ENCODE measurements at regions not wholly inside any gene's neighbourhood (a gene's known extent, or its start where the extent isn't known, plus 50 kb on each side); places are given as distances from the start of the nearest gene placed in this dataset.

- Mint-ChIP-seq H3K4me1 (peaks cover 16 to 73% (median 60%) of the 10 kb centered on the region in 7 donors), H3K27ac (peak overlapping the region; percentile 74 to 98 (median 89)), H3K27me3 (no peaks in the 10 kb centered on the region), H3K4me3 (peak overlapping the region; percentile 73 to 93 (median 87)), H3K36me3 (peaks cover 0 to 26% (median 3%) of the 10 kb centered on the region in 5 donors), H3K9me3 (peaks cover 0 to 21% (median 3%) of the 10 kb centered on the region in 11 donors)
- intact Hi-C loops (cut with micrococcal nuclease): loop anchor here (2.0 to 5.0 kb wide), 2 partner anchors 21 to 65 kb away; no protein-coding TSS in a partner anchor
- Histone ChIP-seq H3K27me3 (ENCODE audit: control insufficient read depth in 2 of 2, insufficient read depth in 2 of 2, low read length in 2 of 2) (no peaks in the 10 kb centered on the region), H3K36me3 (ENCODE audit: control insufficient read depth in 2 of 3, insufficient read depth in 3 of 3, low read length in 3 of 3) (no peaks in the 10 kb centered on the region), H3K27ac (ENCODE audit: low read depth, low read length) (peak overlapping the region; percentile 68), H3K4me1 (ENCODE audit: control insufficient read depth in 2 of 2, insufficient read depth in 2 of 2, low read length in 2 of 2) (peaks cover 12 to 23% of the 10 kb centered on the region in 2 donors), H3K9me3 (ENCODE audit: control insufficient read depth in 2 of 3, low read length in 3 of 3) (no peaks in the 10 kb centered on the region), H3K4me3 (ENCODE audit: low read length) (peak overlapping the region; percentile 76)
- POLR2A ChIA-PET: interaction anchor here (0.6 to 4.2 kb wide), 8 partner anchors 12 to 221 kb away, joined by 3 to 40 read pairs (median 4); no protein-coding TSS in a partner anchor
- no peak for ATAC-seq
- CTCF ChIA-PET: interaction anchor here (0.6 kb wide), 1 partner anchor 22 kb away, joined by 4 read pairs; no protein-coding TSS in a partner anchor
- peak in 1 of 9 donors; percentile 16 for DNase-seq
These were observed 252.3 kb downstream of the EFCAB11 start for GRCh38 chr14:89702073-89702875.

DNA sequence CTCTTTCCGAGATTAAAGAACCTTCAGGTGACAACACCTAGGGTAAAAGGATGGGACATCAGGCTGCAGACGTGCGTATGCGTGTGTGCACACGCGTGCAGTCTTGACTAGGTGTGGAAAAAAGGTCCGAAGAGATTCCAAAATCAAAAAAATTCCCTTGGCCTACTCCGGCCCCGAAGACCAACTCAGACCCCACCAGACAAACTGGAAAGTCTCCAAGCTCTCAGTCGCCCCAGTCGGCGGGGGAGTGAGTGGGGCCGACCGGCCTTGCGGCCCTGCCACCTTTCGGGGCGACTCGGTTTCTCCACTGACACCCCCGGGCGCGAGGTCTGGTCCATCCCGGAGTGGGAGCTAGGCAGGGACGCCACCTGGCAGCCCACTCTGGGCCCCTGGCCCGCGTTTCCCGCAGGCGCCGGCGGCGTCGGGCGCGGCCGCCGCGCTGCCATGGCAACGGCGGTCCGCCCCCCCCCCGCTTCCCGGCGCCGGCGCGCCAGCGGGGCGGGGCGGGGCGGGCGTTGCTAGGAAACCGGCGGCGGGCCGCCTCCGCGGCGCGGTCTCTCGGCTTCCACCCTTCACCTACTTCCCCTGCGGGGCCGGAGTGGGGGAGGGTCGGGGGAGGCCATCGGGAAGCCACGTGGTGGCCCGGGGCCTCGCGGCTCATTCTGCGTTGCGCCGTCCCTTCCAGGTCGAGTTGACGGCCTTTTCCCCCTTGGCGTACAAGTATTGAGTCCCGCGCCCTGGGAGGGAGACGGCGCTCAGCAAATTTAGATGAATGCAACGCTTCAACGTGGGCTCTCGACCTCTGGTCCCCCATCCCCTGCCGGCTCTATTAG, 253.1 kb downstream of the EFCAB11 start:
- peak overlapping the region; percentile 75 to 98 (median 89) for H3K27ac Mint-ChIP-seq
- Histone ChIP-seq H3K27me3 (ENCODE audit: control insufficient read depth in 2 of 2, insufficient read depth in 2 of 2, low read length in 2 of 2) (no peaks in the 10 kb centered on the region), H3K27ac (ENCODE audit: low read depth, low read length) (peak overlapping the region; percentile 69), H3K4me1 (ENCODE audit: control insufficient read depth in 2 of 2, insufficient read depth in 2 of 2, low read length in 2 of 2) (peaks cover 12 to 23% of the 10 kb centered on the region in 2 donors), H3K36me3 (ENCODE audit: control insufficient read depth in 2 of 3, insufficient read depth in 3 of 3, low read length in 3 of 3) (no peaks in the 10 kb centered on the region), H3K4me3 (ENCODE audit: low read length) (peak overlapping the region; percentile 76), H3K9me3 (ENCODE audit: control insufficient read depth in 2 of 3, low read length in 3 of 3) (no peaks in the 10 kb centered on the region)
- H3K27me3 Mint-ChIP-seq: no peaks in the 10 kb centered on the region
- DNase-seq (peak; percentile 67 to 88 (median 80)), ATAC-seq (peak; percentile 95)
- POLR2A ChIA-PET: interaction anchor here (0.9 to 4.2 kb wide), 9 partner anchors 10 to 83 kb away, joined by 3 to 40 read pairs (median 4); no protein-coding TSS in a partner anchor
- intact Hi-C loops (cut with micrococcal nuclease): loop anchor here (1.0 to 5.0 kb wide), 9 partner anchors 19 to 285 kb away; partner anchors contain the start of gene FOXN3 (in 2 of the 2)
- peaks cover 16 to 73% (median 59%) of the 10 kb centered on the region in 7 donors for H3K4me1 Mint-ChIP-seq
- peak overlapping the region; percentile 73 to 93 (median 88) for H3K4me3 Mint-ChIP-seq
- H3K9me3 Mint-ChIP-seq: peaks cover 0 to 26% (median 3%) of the 10 kb centered on the region in 11 donors
- CTCF ChIA-PET: interaction anchor here (0.9 kb wide), 1 partner anchor 21 kb away, joined by 3 read pairs; no protein-coding TSS in a partner anchor
- H3K36me3 Mint-ChIP-seq: peaks cover 0 to 26% (median 3%) of the 10 kb centered on the region in 5 donors

DNA sequence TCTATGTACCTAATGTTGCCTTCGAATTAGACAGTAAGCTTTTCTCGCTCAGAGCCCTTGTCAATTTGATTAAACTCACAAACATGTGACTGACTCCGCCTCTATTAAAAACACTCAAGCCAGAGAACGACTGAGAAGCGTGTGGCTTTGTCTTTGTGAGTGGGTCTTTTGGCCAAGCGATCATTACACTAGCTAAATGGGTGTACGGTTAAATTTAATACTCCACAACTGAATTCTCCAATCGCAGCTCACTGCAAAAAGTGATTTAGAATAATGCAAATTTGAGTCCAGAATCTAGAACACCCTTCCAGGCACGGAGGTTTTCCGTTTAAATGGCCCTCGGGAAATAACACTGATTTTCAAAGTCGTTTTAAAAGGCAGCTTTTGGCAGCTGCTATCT, 253.7 kb downstream of the EFCAB11 start:
- Mint-ChIP-seq H3K9me3 (peaks cover 0 to 26% (median 3%) of the 10 kb centered on the region in 11 donors), H3K36me3 (peaks cover 0 to 26% (median 3%) of the 10 kb centered on the region in 5 donors), H3K27ac (peak overlapping the region; percentile 62 to 95 (median 85)), H3K27me3 (no peaks in the 10 kb centered on the region), H3K4me1 (peaks cover 12 to 72% (median 60%) of the 10 kb centered on the region in 7 donors), H3K4me3 (peak overlapping the region; percentile 73 to 89 (median 88))
- Histone ChIP-seq H3K27ac (ENCODE audit: low read depth, low read length) (peak overlapping the region; percentile 69), H3K4me1 (ENCODE audit: control insufficient read depth in 2 of 2, insufficient read depth in 2 of 2, low read length in 2 of 2) (peaks cover 12 to 23% of the 10 kb centered on the region in 2 donors), H3K27me3 (ENCODE audit: control insufficient read depth in 2 of 2, insufficient read depth in 2 of 2, low read length in 2 of 2) (no peaks in the 10 kb centered on the region), H3K4me3 (ENCODE audit: low read length) (peak overlapping the region; percentile 70), H3K9me3 (ENCODE audit: control insufficient read depth in 2 of 3, low read length in 3 of 3) (no peaks in the 10 kb centered on the region), H3K36me3 (ENCODE audit: control insufficient read depth in 2 of 3, insufficient read depth in 3 of 3, low read length in 3 of 3) (no peaks in the 10 kb centered on the region)
- intact Hi-C loops (cut with micrococcal nuclease): loop anchor here (1.0 to 5.0 kb wide), 8 partner anchors 20 to 284 kb away; partner anchors contain the start of gene FOXN3 (in 2 of the 2)
- DNase-seq (no peak), ATAC-seq (no peak)
- POLR2A ChIA-PET: interaction anchor here (0.6 to 4.2 kb wide), 9 partner anchors 10 to 82 kb away, joined by 3 to 40 read pairs (median 3); no protein-coding TSS in a partner anchor
- CTCF ChIA-PET: interaction anchor here (0.9 kb wide), 1 partner anchor 21 kb away, joined by 3 read pairs; no protein-coding TSS in a partner anchor

GRCh38 chr14:89699071-89699470, 255.5 kb downstream of the EFCAB11 start:
- Mint-ChIP-seq H3K9me3 (peaks cover 0 to 23% (median 2%) of the 10 kb centered on the region in 11 donors), H3K27ac (peak overlapping the region in 2 of 9 donors; percentile 17 to 73), H3K36me3 (peaks cover 0 to 21% (median 3%) of the 10 kb centered on the region in 5 donors), H3K27me3 (no peaks in the 10 kb centered on the region), H3K4me3 (no peak overlapping the region), H3K4me1 (peaks cover 11 to 67% (median 62%) of the 10 kb centered on the region in 7 donors)
- intact Hi-C loops (cut with micrococcal nuclease): no loop called here
- H3K9me3 ChIP-seq (ENCODE audit: control insufficient read depth in 2 of 3, low read length in 3 of 3): no peaks in the 10 kb centered on the region
- H3K27me3 ChIP-seq (ENCODE audit: control insufficient read depth in 2 of 2, insufficient read depth in 2 of 2, low read length in 2 of 2): no peaks in the 10 kb centered on the region
- H3K36me3 ChIP-seq (ENCODE audit: control insufficient read depth in 2 of 3, insufficient read depth in 3 of 3, low read length in 3 of 3): no peaks in the 10 kb centered on the region
- no peak for ATAC-seq
- no peak overlapping the region for H3K27ac ChIP-seq (ENCODE audit: low read depth, low read length)
- ChIA-PET POLR2A (interaction anchor here (0.6 to 2.9 kb wide), 4 partner anchors 22 to 602 kb away, joined by 3 to 13 read pairs (median 3); no protein-coding TSS in a partner anchor), CTCF (interaction anchor here (0.5 kb wide), 1 partner anchor 853 kb away, joined by 5 read pairs; no protein-coding TSS in a partner anchor)
- no peak for DNase-seq
- H3K4me3 ChIP-seq (ENCODE audit: low read length): no peak overlapping the region
- peaks cover 12 to 23% of the 10 kb centered on the region in 2 donors for H3K4me1 ChIP-seq (ENCODE audit: control insufficient read depth in 2 of 2, insufficient read depth in 2 of 2, low read length in 2 of 2)

DNA sequence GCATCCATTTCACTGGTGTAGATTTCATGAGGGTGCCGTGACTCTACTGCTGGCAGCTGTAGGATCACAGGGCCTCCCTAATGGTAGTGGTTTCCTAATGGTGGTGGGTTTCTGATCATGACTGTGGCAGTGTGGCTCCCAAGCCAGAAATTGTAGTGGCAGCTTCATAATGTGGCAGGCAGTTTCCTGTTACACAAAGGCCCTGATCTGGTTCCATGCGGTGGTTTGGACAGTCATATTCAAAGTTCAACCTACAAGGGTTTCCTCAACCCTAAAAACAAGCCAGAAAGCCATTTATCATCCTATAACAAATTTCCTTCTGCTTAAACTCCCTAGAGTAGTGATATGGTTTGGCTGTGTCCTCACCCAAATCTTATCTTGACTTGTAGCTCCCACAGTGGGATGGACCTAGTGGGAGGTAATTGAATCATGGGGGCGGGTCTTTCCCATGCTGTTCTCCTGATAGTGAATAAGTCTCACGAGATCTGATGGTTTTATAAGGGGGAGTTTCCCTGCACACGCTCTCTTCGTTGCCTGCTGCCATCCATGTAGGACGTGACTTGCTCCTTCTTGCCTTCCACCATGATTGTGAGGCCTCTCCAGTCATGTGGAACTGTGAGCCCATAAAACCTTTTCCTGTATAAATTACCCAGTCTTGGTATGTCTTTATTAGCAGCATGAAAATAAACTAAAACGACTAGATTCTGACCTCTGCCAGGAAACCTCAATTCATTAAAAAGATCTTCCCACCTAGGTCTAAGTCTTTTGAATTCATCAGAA, 257.1 kb downstream of the EFCAB11 start:
- no peak overlapping the region for H3K4me3 ChIP-seq (ENCODE audit: low read length)
- ChIA-PET CTCF (interaction anchor here (1.1 kb wide), 1 partner anchor 15 kb away, joined by 3 read pairs; no protein-coding TSS in a partner anchor), POLR2A (interaction anchor here (2.9 kb wide), 1 partner anchor 24 kb away, joined by 13 read pairs; no protein-coding TSS in a partner anchor)
- ATAC-seq: no peak
- DNase-seq: no peak
- intact Hi-C loops (cut with micrococcal nuclease): no loop called here
- Mint-ChIP-seq H3K9me3 (peaks cover 0 to 13% (median 0%) of the 10 kb centered on the region in 11 donors), H3K27me3 (no peaks in the 10 kb centered on the region), H3K27ac (peak overlapping the region in 2 of 9 donors; percentile 6 to 7), H3K4me1 (peaks cover 7 to 53% (median 48%) of the 10 kb centered on the region in 7 donors), H3K4me3 (no peak overlapping the region), H3K36me3 (peaks cover 0 to 13% (median 3%) of the 10 kb centered on the region in 5 donors)
- no peaks in the 10 kb centered on the region for H3K27me3 ChIP-seq (ENCODE audit: control insufficient read depth in 2 of 2, insufficient read depth in 2 of 2, low read length in 2 of 2)
- H3K9me3 ChIP-seq (ENCODE audit: control insufficient read depth in 2 of 3, low read length in 3 of 3): no peaks in the 10 kb centered on the region
- H3K36me3 ChIP-seq (ENCODE audit: control insufficient read depth in 2 of 3, insufficient read depth in 3 of 3, low read length in 3 of 3): no peaks in the 10 kb centered on the region
- no peak overlapping the region for H3K27ac ChIP-seq (ENCODE audit: low read depth, low read length)
- peaks cover 12 to 17% of the 10 kb centered on the region in 2 donors for H3K4me1 ChIP-seq (ENCODE audit: control insufficient read depth in 2 of 2, insufficient read depth in 2 of 2, low read length in 2 of 2)

All from naive thymus-derived CD4-positive, alpha-beta T cell (primary cell).